Stimulated activated CD8-positive, alpha-beta memory T cell treated with anti-CD3 and anti-CD28 coated beads, Interleukin-4, amount 100 ng/mL, for 48 hours (primary cell): ENCODE measurements at regions not wholly inside any gene's neighbourhood (a gene's known extent, or its start where the extent isn't known, plus 50 kb on each side); places are given as distances from the start of the nearest gene placed in this dataset.

Experiments
- DNase-seq: peaks from one replicate; pipeline ENCODE4 v3.0.0-alpha.2; 2020

GRCh38 chr1:219467524-219467923 lies 145.4 kb downstream of the ZC3H11B start:
- no peak for DNase-seq

- no peak for DNase-seq
These were observed 146.1 kb downstream of the ZC3H11B start for GRCh38 chr1:219466766-219467165.

- DNase-seq: no peak
These were observed 147.5 kb downstream of the ZC3H11B start for GRCh38 chr1:219465212-219466093.

- DNase-seq: no peak
These were observed 149.3 kb downstream of the ZC3H11B start for GRCh38 chr1:219463636-219464035.

- no peak for DNase-seq
These were observed 150.9 kb downstream of the ZC3H11B start for GRCh38 chr1:219461981-219462400.

- DNase-seq: no peak
These were observed 151.7 kb downstream of the ZC3H11B start for GRCh38 chr1:219460896-219461815.

- DNase-seq: no peak
These were observed 152.6 kb downstream of the ZC3H11B start for GRCh38 chr1:219460081-219460895.

- no peak for DNase-seq
These were observed 153.4 kb downstream of the ZC3H11B start for GRCh38 chr1:219459351-219460080.

GRCh38 chr1:219446288-219446687 lies 166.6 kb downstream of the ZC3H11B start:
- no peak for DNase-seq

GRCh38 chr1:219445864-219446263 lies 167.0 kb downstream of the ZC3H11B start:
- DNase-seq: no peak

- DNase-seq: no peak
These were observed 168.4 kb downstream of the ZC3H11B start for GRCh38 chr1:219444474-219444873.

GRCh38 chr1:219443763-219444162 lies 169.1 kb downstream of the ZC3H11B start:
- no peak for DNase-seq

GRCh38 chr1:219442611-219443061 lies 170.3 kb downstream of the ZC3H11B start:
- no peak for DNase-seq

GRCh38 chr1:219441884-219442283 lies 171.0 kb downstream of the ZC3H11B start:
- DNase-seq: no peak

GRCh38 chr1:219439376-219439775 lies 173.5 kb downstream of the ZC3H11B start:
- DNase-seq: no peak

GRCh38 chr1:219438386-219438785 lies 174.5 kb downstream of the ZC3H11B start:
- no peak for DNase-seq

- DNase-seq: no peak
These were observed 178.0 kb downstream of the ZC3H11B start for GRCh38 chr1:219434923-219435297.

GRCh38 chr1:219434285-219434922 lies 178.5 kb downstream of the ZC3H11B start:
- no peak for DNase-seq

- no peak for DNase-seq
These were observed 179.3 kb downstream of the ZC3H11B start for GRCh38 chr1:219433496-219434131.

GRCh38 chr1:219433001-219433400 lies 179.9 kb downstream of the ZC3H11B start:
- no peak for DNase-seq

GRCh38 chr1:219432191-219432606 lies 180.7 kb downstream of the ZC3H11B start:
- no peak for DNase-seq
